ENCODE measurements at regions not wholly inside any gene's neighbourhood (a gene's known extent, or its start where the extent isn't known, plus 50 kb on each side); places are given as distances from the start of the nearest gene placed in this dataset.

DNA sequence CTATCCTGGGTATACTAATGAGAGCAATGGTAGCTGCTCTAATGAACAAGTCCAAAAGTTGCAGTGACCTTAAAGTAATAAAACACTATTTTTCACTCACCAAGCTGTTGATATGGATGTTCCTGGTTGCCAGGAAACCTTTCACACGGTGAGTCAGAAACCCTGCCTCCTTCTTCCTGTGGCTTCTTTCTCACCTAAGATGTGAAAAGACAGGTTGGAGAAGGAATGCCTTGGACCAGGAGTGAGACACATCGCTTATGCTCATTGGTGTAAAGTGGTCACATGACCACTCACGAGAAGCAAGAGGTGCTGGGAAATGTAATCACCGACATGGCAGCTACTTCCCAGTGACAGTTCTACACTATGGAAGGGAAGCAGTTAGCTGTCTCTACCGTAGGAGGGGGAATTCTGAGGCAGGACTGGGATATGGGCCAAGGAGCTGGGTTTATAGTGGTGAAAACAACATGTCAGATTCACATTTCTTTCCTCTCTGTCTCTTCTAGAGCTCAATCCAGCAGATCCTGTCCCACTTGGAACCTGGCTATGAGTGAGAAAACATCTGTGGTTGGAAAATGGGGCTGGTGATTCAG lies 320.4 kb upstream of the KLF4 start:
- TF ChIP-seq, protein P1, sequence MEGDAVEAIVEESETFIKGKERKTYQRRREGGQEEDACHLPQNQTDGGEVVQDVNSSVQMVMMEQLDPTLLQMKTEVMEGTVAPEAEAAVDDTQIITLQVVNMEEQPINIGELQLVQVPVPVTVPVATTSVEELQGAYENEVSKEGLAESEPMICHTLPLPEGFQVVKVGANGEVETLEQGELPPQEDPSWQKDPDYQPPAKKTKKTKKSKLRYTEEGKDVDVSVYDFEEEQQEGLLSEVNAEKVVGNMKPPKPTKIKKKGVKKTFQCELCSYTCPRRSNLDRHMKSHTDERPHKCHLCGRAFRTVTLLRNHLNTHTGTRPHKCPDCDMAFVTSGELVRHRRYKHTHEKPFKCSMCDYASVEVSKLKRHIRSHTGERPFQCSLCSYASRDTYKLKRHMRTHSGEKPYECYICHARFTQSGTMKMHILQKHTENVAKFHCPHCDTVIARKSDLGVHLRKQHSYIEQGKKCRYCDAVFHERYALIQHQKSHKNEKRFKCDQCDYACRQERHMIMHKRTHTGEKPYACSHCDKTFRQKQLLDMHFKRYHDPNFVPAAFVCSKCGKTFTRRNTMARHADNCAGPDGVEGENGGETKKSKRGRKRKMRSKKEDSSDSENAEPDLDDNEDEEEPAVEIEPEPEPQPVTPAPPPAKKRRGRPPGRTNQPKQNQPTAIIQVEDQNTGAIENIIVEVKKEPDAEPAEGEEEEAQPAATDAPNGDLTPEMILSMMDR (IDR thresholded peaks at IDR 0.05; ENCODE audit: low read depth, low read length, missing control alignments): no peak
- in situ Hi-C loops (cut with HindIII; ENCODE audit: low sequenced_read_pairs): no loop called here
- H3K4me3 ChIP-seq (ENCODE audit: low read depth, low read length): no peak overlapping the region
- DNase-seq (ENCODE audit: low read depth): no peak

DNA sequence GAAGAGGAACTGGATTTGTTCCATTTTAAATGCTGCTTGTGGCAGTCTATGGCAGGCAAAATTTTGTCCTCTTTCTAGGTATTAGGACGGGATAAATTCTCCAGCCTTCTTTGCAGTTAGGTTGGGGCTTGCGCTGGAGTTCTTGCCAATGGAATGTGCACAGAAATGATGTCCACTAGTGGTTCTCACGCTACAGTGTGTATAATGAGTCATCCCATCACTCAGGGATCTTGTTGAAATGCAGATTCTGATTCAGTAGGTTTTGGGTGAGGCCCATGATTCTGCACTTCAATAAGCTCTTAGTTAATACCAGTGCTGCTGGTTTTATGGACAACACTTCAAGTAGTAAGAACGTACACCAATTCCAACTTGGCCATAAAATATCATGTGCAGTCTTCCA lies 317.6 kb upstream of the KLF4 start:
- H3K4me3 ChIP-seq (ENCODE audit: low read depth, low read length): no peak overlapping the region
- in situ Hi-C loops (cut with HindIII; ENCODE audit: low sequenced_read_pairs): no loop called here
- TF ChIP-seq, protein P1 (IDR thresholded peaks at IDR 0.05; ENCODE audit: low read depth, low read length, missing control alignments): no peak
- DNase-seq (ENCODE audit: low read depth): no peak

DNA sequence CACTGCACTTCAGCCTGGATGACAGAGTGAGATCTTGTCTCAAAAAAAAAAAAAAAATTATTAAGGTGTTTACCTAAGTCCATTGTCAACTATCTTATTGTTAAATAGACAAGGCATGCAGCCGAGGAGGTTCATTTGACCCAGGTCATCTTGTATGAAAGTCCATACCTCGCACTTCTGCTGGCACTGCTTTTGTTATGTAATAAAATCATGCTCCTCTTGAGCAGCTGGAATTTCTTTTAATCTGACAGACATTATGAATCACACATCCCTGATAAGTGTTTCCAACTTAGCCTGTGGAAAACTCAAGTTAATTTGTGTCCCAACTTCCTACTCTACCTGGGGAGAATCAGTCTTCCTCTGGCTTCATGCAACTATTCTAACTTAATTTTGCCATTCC lies 315.6 kb upstream of the KLF4 start:
- no peak overlapping the region for H3K4me3 ChIP-seq (ENCODE audit: low read depth, low read length)
- TF ChIP-seq, protein P1 (IDR thresholded peaks at IDR 0.05; ENCODE audit: low read depth, low read length, missing control alignments): no peak
- in situ Hi-C loops (cut with HindIII; ENCODE audit: low sequenced_read_pairs): no loop called here
- no peak for DNase-seq (ENCODE audit: low read depth)

DNA sequence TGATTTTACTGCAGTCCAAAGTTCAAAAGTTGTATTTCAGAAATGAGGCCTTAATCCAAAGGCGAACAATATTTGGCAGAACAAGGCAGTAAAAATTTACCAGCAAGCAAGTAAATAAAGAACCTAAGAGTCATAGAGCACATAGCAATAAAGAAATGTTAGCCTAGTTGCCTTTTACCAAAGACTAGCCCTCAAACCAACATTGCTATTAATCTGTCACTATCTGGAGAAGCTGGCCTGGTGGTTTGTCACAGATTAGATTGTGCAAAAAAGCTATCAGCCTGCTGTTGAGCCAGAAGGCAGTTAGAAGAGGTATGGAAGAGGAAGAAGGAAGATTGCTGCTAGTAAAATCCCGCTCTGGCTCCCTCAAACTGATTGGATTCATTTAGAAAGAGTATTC lies 304.7 kb upstream of the KLF4 start:
- no peak overlapping the region for H3K4me3 ChIP-seq (ENCODE audit: low read depth, low read length)
- TF ChIP-seq, protein P1 (IDR thresholded peaks at IDR 0.05; ENCODE audit: low read depth, low read length, missing control alignments): no peak
- in situ Hi-C loops (cut with HindIII; ENCODE audit: low sequenced_read_pairs): no loop called here
- no peak for DNase-seq (ENCODE audit: low read depth)

DNA sequence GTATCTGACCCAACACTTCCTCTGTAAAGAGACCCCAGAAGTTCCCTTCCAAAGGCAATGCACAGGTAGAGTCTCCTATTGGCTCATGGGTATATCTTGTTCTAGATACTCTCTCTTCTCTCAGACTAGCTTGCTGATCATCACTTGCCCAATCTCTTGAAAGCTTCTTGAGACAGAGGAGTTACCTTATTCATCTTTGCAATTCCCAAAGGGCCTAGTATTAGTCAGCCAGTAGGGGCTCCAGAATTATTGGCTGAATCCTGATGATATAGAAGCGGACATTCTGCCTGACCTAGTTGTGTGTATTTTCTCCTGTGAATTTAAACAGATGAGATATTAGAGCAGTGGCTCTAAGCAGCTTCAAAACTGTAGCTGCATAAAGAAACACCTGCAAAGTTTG lies 304.0 kb upstream of the KLF4 start:
- DNase-seq (ENCODE audit: low read depth): no peak
- in situ Hi-C loops (cut with HindIII; ENCODE audit: low sequenced_read_pairs): no loop called here
- H3K4me3 ChIP-seq (ENCODE audit: low read depth, low read length): no peak overlapping the region
- TF ChIP-seq, protein P1 (IDR thresholded peaks at IDR 0.05; ENCODE audit: low read depth, low read length, missing control alignments): no peak

DNA sequence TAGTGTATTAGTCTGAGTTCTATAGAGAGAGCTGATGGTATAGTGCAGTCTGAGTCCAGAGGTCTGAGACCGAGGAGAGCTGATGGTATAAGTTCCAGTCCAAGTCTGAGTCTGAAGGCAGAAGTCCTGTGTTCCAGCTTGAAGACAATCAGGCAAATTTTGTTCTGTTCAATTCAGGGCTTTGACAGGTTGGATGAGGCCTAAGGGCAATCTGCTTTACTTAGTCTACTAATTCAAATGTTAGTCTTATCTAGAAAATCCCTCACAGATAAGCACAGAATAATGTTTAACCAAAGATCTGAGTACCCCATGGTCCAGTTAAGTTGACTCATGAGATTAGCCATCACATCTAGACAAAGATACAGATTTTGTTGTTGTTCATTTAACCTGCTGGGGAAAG lies 303.0 kb upstream of the KLF4 start:
- H3K4me3 ChIP-seq (ENCODE audit: low read depth, low read length): no peak overlapping the region
- DNase-seq (ENCODE audit: low read depth): no peak
- TF ChIP-seq, protein P1 (IDR thresholded peaks at IDR 0.05; ENCODE audit: low read depth, low read length, missing control alignments): no peak
- in situ Hi-C loops (cut with HindIII; ENCODE audit: low sequenced_read_pairs): no loop called here

DNA sequence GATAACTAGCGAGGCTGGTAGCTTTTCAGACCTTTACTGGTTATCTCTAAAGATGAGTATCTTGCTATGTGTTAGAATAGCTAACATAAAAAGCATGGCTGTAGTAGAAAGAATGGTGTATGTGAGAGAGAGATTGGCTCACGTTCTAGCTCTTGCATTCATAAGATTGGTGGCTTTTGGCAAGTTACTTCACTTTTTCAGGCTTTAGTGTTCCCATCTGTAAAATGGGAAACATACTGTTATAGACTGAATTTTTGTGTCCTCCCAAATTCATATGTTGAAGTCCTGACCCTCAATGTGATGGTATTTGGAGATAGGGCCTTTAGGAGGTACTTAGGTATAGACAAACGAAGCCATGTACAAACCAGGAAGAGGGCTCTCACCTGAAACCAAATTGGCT lies 302.4 kb upstream of the KLF4 start:
- no peak overlapping the region for H3K4me3 ChIP-seq (ENCODE audit: low read depth, low read length)
- DNase-seq (ENCODE audit: low read depth): no peak
- TF ChIP-seq, protein P1 (IDR thresholded peaks at IDR 0.05; ENCODE audit: low read depth, low read length, missing control alignments): no peak
- in situ Hi-C loops (cut with HindIII; ENCODE audit: low sequenced_read_pairs): no loop called here

Measured in astrocyte of the cerebellum (primary cell).